B cell (primary cell): ENCODE measurements at regions not wholly inside any gene's neighbourhood (a gene's known extent, or its start where the extent isn't known, plus 50 kb on each side); places are given as distances from the start of the nearest gene placed in this dataset.

Experiments used
- EZH2 ChIP-seq: IDR thresholded peaks from 2 replicates; pipeline ENCODE4 v1.6.1; 2012; ENCODE audit warnings: borderline replicate concordance, low read depth, mild to moderate bottlenecking, moderate library complexity, low read length; ENCODE audit not compliant: insufficient read depth, poor library complexity, severe bottlenecking
- TF ChIP-seq, protein P1 (sequence below): fragments of 200-600 bp; IDR thresholded peaks from one replicate; pipeline ENCODE4 v1.8.0; 2022; ENCODE audit warnings: antibody characterized with exemption, mild to moderate bottlenecking

DNA sequence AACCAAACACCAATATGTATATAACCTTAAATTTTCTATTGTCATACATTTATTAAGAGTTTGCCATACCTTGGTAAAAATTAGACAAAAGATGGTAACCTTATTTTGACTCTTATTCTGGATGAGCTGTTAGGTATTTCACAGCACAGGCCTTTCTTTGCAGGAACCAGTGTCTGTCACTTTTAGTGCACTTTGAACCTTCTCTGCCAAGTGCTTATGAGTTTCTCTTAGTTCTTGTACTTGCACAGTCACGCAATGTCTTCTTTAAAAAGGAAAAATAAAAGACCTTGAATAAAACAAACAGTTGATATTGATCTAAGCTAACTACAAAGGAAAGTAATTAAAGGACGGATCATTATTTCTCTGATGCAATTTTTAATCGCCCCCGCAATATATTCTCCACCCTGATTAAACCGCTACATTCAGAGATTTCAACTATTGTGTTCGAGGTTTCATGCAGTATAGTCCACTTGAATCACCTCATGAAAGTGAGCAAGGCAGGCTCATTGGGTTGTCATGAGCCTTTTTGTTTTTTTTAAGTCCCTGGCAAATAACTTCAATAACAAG, 534.5 kb downstream of the KLF5 start:
- TF ChIP-seq, protein P1, sequence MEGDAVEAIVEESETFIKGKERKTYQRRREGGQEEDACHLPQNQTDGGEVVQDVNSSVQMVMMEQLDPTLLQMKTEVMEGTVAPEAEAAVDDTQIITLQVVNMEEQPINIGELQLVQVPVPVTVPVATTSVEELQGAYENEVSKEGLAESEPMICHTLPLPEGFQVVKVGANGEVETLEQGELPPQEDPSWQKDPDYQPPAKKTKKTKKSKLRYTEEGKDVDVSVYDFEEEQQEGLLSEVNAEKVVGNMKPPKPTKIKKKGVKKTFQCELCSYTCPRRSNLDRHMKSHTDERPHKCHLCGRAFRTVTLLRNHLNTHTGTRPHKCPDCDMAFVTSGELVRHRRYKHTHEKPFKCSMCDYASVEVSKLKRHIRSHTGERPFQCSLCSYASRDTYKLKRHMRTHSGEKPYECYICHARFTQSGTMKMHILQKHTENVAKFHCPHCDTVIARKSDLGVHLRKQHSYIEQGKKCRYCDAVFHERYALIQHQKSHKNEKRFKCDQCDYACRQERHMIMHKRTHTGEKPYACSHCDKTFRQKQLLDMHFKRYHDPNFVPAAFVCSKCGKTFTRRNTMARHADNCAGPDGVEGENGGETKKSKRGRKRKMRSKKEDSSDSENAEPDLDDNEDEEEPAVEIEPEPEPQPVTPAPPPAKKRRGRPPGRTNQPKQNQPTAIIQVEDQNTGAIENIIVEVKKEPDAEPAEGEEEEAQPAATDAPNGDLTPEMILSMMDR, result no peak
- TF ChIP-seq EZH2, result no peak
